NAMALWA (cell line): ENCODE measurements at regions not wholly inside any gene's neighbourhood (a gene's known extent, or its start where the extent isn't known, plus 50 kb on each side); places are given as distances from the start of the nearest gene placed in this dataset.

Experiments used
- DNase-seq: peaks from one replicate; pipeline ENCODE4 v3.0.0-alpha.2; 2015; ENCODE audit warnings: low spot score

GRCh38 chr4:71932941-71933340 is 98.9 kb upstream of the NPFFR2 start:
- no peak for DNase-seq

GRCh38 chr4:71938776-71939175 is 93.0 kb upstream of the NPFFR2 start:
- no peak for DNase-seq

- DNase-seq = peak; percentile 46
These were observed 90.8 kb upstream of the NPFFR2 start for GRCh38 chr4:71941001-71941400.

- DNase-seq = no peak
These were observed 86.8 kb upstream of the NPFFR2 start for GRCh38 chr4:71944956-71945355.

- DNase-seq = no peak
These were observed 86.0 kb upstream of the NPFFR2 start for GRCh38 chr4:71945791-71946190.

- DNase-seq = no peak
These were observed 72.8 kb upstream of the NPFFR2 start for GRCh38 chr4:71958978-71959377.

GRCh38 chr4:71962622-71963264 is 69.1 kb upstream of the NPFFR2 start:
- no peak for DNase-seq

GRCh38 chr4:71974681-71975080 is 57.1 kb upstream of the NPFFR2 start:
- no peak for DNase-seq

- no peak for DNase-seq
These were observed 55.3 kb upstream of the NPFFR2 start for GRCh38 chr4:71976523-71976922.

GRCh38 chr4:71978210-71978835 is 53.5 kb upstream of the NPFFR2 start:
- no peak for DNase-seq

GRCh38 chr4:71980976-71981375 is 50.8 kb upstream of the NPFFR2 start:
- DNase-seq = no peak
